B cell (primary cell): ENCODE measurements at regions not wholly inside any gene's neighbourhood (a gene's known extent, or its start where the extent isn't known, plus 50 kb on each side); places are given as distances from the start of the nearest gene placed in this dataset.

Source experiments
- EZH2 ChIP-seq: IDR thresholded peaks from 2 replicates; pipeline ENCODE4 v1.6.1; 2012; ENCODE audit warnings: borderline replicate concordance, low read depth, mild to moderate bottlenecking, moderate library complexity, low read length; ENCODE audit not compliant: insufficient read depth, poor library complexity, severe bottlenecking
- TF ChIP-seq, protein P1 (sequence below): fragments of 200-600 bp; IDR thresholded peaks from one replicate; pipeline ENCODE4 v1.8.0; 2022; ENCODE audit warnings: antibody characterized with exemption, mild to moderate bottlenecking

DNA sequence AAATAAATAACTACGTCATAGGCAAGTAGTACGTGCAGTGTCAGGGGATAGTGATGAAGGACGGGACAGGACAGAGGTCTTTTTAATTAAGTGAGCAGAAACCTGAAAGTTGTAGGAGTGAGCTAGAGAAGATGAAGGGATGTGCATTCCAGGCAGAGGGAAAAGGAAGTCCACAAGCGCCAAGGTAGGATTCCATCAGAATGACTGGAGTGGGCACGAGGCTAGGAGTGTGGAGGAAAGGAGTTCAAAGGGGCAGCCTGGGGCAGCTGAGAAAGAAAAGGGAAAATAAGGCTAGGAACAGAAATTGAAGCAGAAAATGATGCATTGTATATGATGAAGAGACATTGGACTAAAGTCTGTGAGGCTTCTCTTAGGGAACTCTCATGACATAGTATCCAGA lies 192.2 kb upstream of the TLL1 start:
- TF ChIP-seq, protein P1, sequence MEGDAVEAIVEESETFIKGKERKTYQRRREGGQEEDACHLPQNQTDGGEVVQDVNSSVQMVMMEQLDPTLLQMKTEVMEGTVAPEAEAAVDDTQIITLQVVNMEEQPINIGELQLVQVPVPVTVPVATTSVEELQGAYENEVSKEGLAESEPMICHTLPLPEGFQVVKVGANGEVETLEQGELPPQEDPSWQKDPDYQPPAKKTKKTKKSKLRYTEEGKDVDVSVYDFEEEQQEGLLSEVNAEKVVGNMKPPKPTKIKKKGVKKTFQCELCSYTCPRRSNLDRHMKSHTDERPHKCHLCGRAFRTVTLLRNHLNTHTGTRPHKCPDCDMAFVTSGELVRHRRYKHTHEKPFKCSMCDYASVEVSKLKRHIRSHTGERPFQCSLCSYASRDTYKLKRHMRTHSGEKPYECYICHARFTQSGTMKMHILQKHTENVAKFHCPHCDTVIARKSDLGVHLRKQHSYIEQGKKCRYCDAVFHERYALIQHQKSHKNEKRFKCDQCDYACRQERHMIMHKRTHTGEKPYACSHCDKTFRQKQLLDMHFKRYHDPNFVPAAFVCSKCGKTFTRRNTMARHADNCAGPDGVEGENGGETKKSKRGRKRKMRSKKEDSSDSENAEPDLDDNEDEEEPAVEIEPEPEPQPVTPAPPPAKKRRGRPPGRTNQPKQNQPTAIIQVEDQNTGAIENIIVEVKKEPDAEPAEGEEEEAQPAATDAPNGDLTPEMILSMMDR: no peak
- TF ChIP-seq EZH2: no peak
